ENCODE measurements at regions not wholly inside any gene's neighbourhood (a gene's known extent, or its start where the extent isn't known, plus 50 kb on each side); places are given as distances from the start of the nearest gene placed in this dataset.

DNA sequence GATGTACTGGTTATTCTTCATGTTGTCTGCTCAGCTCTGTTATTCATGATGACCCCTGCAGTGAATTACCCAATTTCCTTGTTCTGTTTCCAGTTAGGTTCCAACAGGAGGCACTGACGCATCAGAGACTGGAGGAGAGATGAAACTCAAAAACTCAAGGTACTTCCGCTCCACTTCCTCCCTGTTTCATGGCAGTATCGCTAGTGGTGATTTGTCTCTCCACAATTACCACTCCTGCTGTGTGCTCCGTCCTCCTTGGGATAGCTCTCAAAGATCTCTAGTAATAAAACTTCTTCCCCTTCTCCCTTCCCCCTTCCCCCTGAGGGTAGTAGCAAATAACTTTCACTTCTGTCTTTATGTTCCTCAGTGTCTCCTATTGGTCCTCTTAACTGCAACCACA is 107.4 kb upstream of the ABCB5 start:
- ATAC-seq (ENCODE audit: low read depth) (no peak), DNase-seq (no peak)
- no peak overlapping the region for H2AFZ ChIP-seq (ENCODE audit: insufficient read depth, low read depth, low read length, poor library complexity, severe bottlenecking)
- no peak overlapping the region for H3K27ac ChIP-seq (ENCODE audit: low read length in 2 of 2)
- TF ChIP-seq EZH2 (IDR thresholded peaks at IDR 0.05; ENCODE audit: borderline replicate concordance, insufficient read depth, low read depth, low read length, poor library complexity, severe bottlenecking) = no peak
- TF ChIP-seq, protein P1, sequence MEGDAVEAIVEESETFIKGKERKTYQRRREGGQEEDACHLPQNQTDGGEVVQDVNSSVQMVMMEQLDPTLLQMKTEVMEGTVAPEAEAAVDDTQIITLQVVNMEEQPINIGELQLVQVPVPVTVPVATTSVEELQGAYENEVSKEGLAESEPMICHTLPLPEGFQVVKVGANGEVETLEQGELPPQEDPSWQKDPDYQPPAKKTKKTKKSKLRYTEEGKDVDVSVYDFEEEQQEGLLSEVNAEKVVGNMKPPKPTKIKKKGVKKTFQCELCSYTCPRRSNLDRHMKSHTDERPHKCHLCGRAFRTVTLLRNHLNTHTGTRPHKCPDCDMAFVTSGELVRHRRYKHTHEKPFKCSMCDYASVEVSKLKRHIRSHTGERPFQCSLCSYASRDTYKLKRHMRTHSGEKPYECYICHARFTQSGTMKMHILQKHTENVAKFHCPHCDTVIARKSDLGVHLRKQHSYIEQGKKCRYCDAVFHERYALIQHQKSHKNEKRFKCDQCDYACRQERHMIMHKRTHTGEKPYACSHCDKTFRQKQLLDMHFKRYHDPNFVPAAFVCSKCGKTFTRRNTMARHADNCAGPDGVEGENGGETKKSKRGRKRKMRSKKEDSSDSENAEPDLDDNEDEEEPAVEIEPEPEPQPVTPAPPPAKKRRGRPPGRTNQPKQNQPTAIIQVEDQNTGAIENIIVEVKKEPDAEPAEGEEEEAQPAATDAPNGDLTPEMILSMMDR (IDR thresholded peaks at IDR 0.05) = no peak
- no peaks in the 10 kb centered on the region for H3K36me3 ChIP-seq (replicated peaks in 1 of 2; ENCODE audit: control extremely low read depth in 1 of 2, control insufficient read depth in 1 of 2, extremely low read depth in 1 of 2, insufficient read depth in 2 of 2, low read length in 1 of 2)
- no peak overlapping the region for H3K4me2 ChIP-seq (replicated peaks; ENCODE audit: low read depth, low read length, poor library complexity, severe bottlenecking)
- no peaks in the 10 kb centered on the region for H3K9me3 ChIP-seq (ENCODE audit: control extremely low read depth in 1 of 3, control insufficient read depth in 2 of 3, insufficient read depth in 1 of 3, low read length in 2 of 3)
- ChIA-PET POLR2A (no interaction called here), CTCF (no interaction called here)
- H3K4me3 ChIP-seq (ENCODE audit: control extremely low read depth in 1 of 5, extremely low read depth in 1 of 5, insufficient read depth in 1 of 5, low read depth in 2 of 5, low read length in 4 of 5) = no peak overlapping the region
- no peaks in the 10 kb centered on the region for H4K20me1 ChIP-seq (ENCODE audit: control insufficient read depth, insufficient read depth, low read length, poor library complexity, severe bottlenecking)
- H3K9ac ChIP-seq (ENCODE audit: low read length) = no peak overlapping the region
- H3K4me3 Mint-ChIP-seq = no peak overlapping the region
- no peaks in the 10 kb centered on the region for H3K4me1 ChIP-seq (ENCODE audit: control insufficient read depth in 2 of 2, insufficient read depth in 2 of 2, low read length in 2 of 2)
- H3K27me3 Mint-ChIP-seq = no peaks in the 10 kb centered on the region
- H3K27me3 ChIP-seq (replicated peaks in 1 of 4; ENCODE audit: control extremely low read depth in 1 of 4, control insufficient read depth in 3 of 4, insufficient read depth in 4 of 4, low read length in 3 of 4) = no peaks in the 10 kb centered on the region
- no peaks in the 10 kb centered on the region for H3K4me1 Mint-ChIP-seq
- H3K79me2 ChIP-seq (ENCODE audit: control insufficient read depth, insufficient read depth, low read length) = no peaks in the 10 kb centered on the region
- 64% methylated on average over 4 of the region's 4 CpGs for WGBS (ENCODE audit: insufficient coverage)
- no peak overlapping the region for H3K27ac Mint-ChIP-seq
- intact Hi-C loops (cut with micrococcal nuclease) = no loop called here
- H3K9me3 Mint-ChIP-seq (ENCODE audit: insufficient read depth) = no peaks in the 10 kb centered on the region

DNA sequence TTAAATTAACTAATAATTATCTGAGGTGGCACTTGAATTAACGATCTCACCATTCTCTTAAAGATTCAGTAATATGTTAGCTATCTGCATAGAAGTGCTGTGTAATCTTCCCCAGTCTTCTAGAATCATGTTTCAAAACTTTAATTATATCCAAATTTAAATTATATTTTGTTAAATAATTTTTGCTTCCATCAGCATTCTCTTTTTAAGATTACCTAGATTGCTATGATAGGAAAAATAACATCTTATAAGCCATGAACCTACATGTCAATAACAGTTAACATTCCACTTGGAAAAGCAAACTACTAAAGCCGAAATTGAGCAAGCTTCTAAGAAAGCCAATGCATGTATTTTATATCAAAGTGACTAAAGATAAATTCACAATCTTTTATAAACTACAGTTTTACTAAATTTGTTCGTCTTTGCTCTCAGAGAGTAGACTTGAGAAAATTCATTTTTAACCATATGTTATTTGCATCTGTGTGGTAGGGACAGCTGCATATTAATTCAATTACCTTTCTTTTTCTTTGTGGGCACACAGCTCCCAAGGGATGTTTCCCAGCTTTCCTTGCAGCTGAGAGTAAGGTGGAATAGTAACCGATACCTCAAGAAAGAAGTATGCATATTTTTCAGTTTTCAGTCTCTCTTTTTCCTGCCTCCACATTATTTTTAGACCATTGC is 105.4 kb upstream of the ABCB5 start:
- Histone ChIP-seq H3K36me3 (replicated peaks in 1 of 2; ENCODE audit: control extremely low read depth in 1 of 2, control insufficient read depth in 1 of 2, extremely low read depth in 1 of 2, insufficient read depth in 2 of 2, low read length in 1 of 2) (no peaks in the 10 kb centered on the region), H3K27ac (ENCODE audit: low read length in 2 of 2) (no peak overlapping the region), H3K9me3 (ENCODE audit: control extremely low read depth in 1 of 3, control insufficient read depth in 2 of 3, insufficient read depth in 1 of 3, low read length in 2 of 3) (no peaks in the 10 kb centered on the region), H3K4me2 (replicated peaks; ENCODE audit: low read depth, low read length, poor library complexity, severe bottlenecking) (no peak overlapping the region), H2AFZ (ENCODE audit: insufficient read depth, low read depth, low read length, poor library complexity, severe bottlenecking) (no peak overlapping the region), H4K20me1 (ENCODE audit: control insufficient read depth, insufficient read depth, low read length, poor library complexity, severe bottlenecking) (no peaks in the 10 kb centered on the region), H3K4me1 (ENCODE audit: control insufficient read depth in 2 of 2, insufficient read depth in 2 of 2, low read length in 2 of 2) (no peaks in the 10 kb centered on the region), H3K4me3 (ENCODE audit: control extremely low read depth in 1 of 5, extremely low read depth in 1 of 5, insufficient read depth in 1 of 5, low read depth in 2 of 5, low read length in 4 of 5) (no peak overlapping the region), H3K27me3 (replicated peaks in 1 of 4; ENCODE audit: control extremely low read depth in 1 of 4, control insufficient read depth in 3 of 4, insufficient read depth in 4 of 4, low read length in 3 of 4) (no peaks in the 10 kb centered on the region), H3K9ac (ENCODE audit: low read length) (no peak overlapping the region), H3K79me2 (ENCODE audit: control insufficient read depth, insufficient read depth, low read length) (no peaks in the 10 kb centered on the region)
- no peaks in the 10 kb centered on the region for H3K9me3 Mint-ChIP-seq (ENCODE audit: insufficient read depth)
- H3K4me1 Mint-ChIP-seq = no peaks in the 10 kb centered on the region
- no peak overlapping the region for H3K27ac Mint-ChIP-seq
- no peaks in the 10 kb centered on the region for H3K27me3 Mint-ChIP-seq
- no peak for ATAC-seq (ENCODE audit: low read depth)
- ChIA-PET CTCF (no interaction called here), POLR2A (no interaction called here)
- H3K4me3 Mint-ChIP-seq = no peak overlapping the region
- no peak for DNase-seq
- intact Hi-C loops (cut with micrococcal nuclease) = no loop called here
- TF ChIP-seq EZH2 (IDR thresholded peaks at IDR 0.05; ENCODE audit: borderline replicate concordance, insufficient read depth, low read depth, low read length, poor library complexity, severe bottlenecking) = no peak
- TF ChIP-seq, protein P1 (IDR thresholded peaks at IDR 0.05) = no peak
- no CpG with 5 or more reads among the region's 4 CpGs for WGBS (ENCODE audit: insufficient coverage)
